ENCODE measurements at regions not wholly inside any gene's neighbourhood (a gene's known extent, or its start where the extent isn't known, plus 50 kb on each side); places are given as distances from the start of the nearest gene placed in this dataset.

- TF ChIP-seq CTCF (conservative IDR thresholded peaks at IDR 0.05; ENCODE audit: low read depth, low read length): no peak
- DNase-seq (ENCODE audit: low read depth): no peak
- no peak overlapping the region for H3K4me3 ChIP-seq (ENCODE audit: low read length)
These were observed 1063.3 kb upstream of the EEF2KMT start for GRCh38 chr16:6160871-6161270.

- no peak for DNase-seq (ENCODE audit: low read depth)
- no peak for TF ChIP-seq CTCF (conservative IDR thresholded peaks at IDR 0.05; ENCODE audit: low read depth, low read length)
- H3K4me3 ChIP-seq (ENCODE audit: low read length): no peak overlapping the region
These were observed 1062.7 kb upstream of the EEF2KMT start for GRCh38 chr16:6160303-6160702.

DNA sequence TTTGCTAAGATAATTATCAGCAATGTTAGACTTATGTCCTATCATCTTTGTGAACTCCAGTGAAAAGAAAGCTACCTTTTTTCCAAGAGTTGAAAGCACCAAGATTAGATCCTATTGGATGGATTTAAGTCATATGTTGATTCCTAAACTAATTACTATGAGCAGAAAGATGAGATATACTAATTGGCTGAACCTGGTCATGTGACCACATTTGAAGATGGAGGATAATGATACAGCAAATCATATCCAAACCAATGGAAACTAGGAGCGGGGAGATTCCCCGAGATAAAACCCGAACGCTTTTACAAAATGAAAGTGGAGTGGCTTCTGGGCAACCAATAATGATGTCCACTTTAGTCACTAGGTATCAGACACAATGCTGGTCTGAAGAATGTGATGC, 1060.2 kb upstream of the EEF2KMT start:
- H3K4me3 ChIP-seq (ENCODE audit: low read length): no peak overlapping the region
- no peak for TF ChIP-seq CTCF (conservative IDR thresholded peaks at IDR 0.05; ENCODE audit: low read depth, low read length)
- no peak for DNase-seq (ENCODE audit: low read depth)

DNA sequence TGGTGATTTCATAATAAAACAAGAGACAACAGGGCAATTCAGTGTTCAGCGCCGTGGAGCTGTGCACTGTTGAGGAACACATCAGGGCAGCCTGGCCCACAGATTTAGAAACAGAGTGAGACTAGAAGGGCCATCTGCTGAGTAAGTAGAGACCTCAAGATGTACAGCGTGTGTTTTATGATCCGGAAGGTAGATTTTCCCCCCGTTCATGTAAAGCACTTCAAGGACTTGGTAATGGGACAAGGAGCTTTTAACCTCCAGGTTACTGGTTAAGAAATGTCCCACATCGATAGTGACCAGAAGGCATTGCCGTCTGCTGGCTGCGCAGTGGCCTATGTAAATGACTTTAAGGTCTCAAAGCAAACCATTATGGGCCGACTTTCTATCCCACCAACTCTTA, 1057.7 kb upstream of the EEF2KMT start:
- no peak overlapping the region for H3K4me3 ChIP-seq (ENCODE audit: low read length)
- TF ChIP-seq CTCF (conservative IDR thresholded peaks at IDR 0.05; ENCODE audit: low read depth, low read length): no peak
- no peak for DNase-seq (ENCODE audit: low read depth)

DNA sequence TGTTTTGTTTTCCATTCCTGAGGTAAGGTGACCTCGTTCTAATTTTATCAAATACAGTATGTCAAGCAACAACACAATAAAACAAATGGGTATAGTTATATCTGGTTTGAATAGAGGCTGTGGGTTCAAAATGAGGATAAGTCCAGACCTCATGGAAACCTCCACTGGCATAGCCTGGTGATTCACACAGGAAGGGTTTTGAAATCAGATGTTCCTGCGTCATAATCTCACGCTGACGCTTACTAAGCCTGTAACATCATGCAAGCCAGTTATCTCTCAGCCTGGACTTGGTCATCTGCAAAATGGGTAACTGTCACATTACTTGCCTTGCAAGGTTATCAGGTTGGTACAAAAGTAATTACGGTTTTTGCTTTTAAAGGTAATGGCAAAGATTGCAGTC, 1056.3 kb upstream of the EEF2KMT start:
- DNase-seq (ENCODE audit: low read depth): no peak
- no peak for TF ChIP-seq CTCF (conservative IDR thresholded peaks at IDR 0.05; ENCODE audit: low read depth, low read length)
- no peak overlapping the region for H3K4me3 ChIP-seq (ENCODE audit: low read length)

DNA sequence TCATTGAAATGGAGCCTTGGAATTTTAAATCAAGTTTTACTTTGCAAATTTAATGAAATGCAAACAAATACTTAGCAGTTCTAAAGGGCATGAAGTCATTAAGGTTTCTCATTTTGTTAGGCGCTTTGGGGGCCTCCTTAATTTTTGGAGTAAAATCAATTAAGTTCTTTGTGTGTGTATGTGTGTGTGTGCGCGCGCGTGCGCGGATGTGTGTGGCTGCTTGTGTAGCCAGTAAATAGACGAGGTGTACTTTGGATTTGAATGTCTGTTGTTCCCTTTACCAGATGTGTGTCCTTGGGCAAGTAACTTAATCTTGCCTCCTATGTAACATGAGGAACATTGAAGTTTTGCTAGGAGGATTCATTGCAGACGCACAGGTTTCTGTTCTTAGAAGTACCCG, 1051.4 kb upstream of the EEF2KMT start:
- no peak overlapping the region for H3K4me3 ChIP-seq (ENCODE audit: low read length)
- TF ChIP-seq CTCF (conservative IDR thresholded peaks at IDR 0.05; ENCODE audit: low read depth, low read length): no peak
- no peak for DNase-seq (ENCODE audit: low read depth)

GRCh38 chr16:6148361-6148760, 1050.8 kb upstream of the EEF2KMT start:
- TF ChIP-seq CTCF (conservative IDR thresholded peaks at IDR 0.05; ENCODE audit: low read depth, low read length): no peak
- DNase-seq (ENCODE audit: low read depth): no peak
- no peak overlapping the region for H3K4me3 ChIP-seq (ENCODE audit: low read length)
